K562 (cell line): ENCODE measurements at regions not wholly inside any gene's neighbourhood (a gene's known extent, or its start where the extent isn't known, plus 50 kb on each side); places are given as distances from the start of the nearest gene placed in this dataset.

Experiments used
- ATAC-seq: fragments of 200-7000 bp; cut with Tn5 transposase; 3 replicates; pipeline ENCODE4 v1.9.1; 2020; ENCODE audit warnings: moderate library complexity
- BruUV-seq: library from RNA; stranded (reverse); fragments of 400-500 nt; replicated peaks from 2 replicates; lab custom pipeline; 2021; lab: Mats Ljungman, UMichigan
- CTCF ChIA-PET: fragments of 300-600 bp; formaldehyde crosslinking; extraction: SDS; loops from one replicate; lab custom pipeline; 2021; ENCODE audit warnings: low intra/inter-chr PET ratio; lab: Yijun Ruan, JAX
- POLR2A ChIA-PET: fragments of 300-600, 350-650 bp; sonication (Branson Sonifier 250); formaldehyde crosslinking; extraction: SDS; loops from one replicate; lab custom pipeline; 2021; ENCODE audit warnings: antibody characterized with exemption, inconsistent platforms; lab: Yijun Ruan, JAX
- DNase-seq, 4 experiments: peaks; one replicate each; pipeline versions ENCODE4 v3.0.0 to v3.0.0-alpha.2; 2011 to 2018; ENCODE audit warnings: low spot score in 3 of 4, mixed read lengths in 3 of 4; ENCODE audit errors: extremely low read depth in 1 of 4
- FAIRE-seq: peaks from 2 replicates; lab custom pipeline; 2011; peaks lifted over from hg19 to GRCh38; lab: Jason Lieb, UNC
- H2AFZ ChIP-seq: 2 replicates; pipeline ENCODE4 v1.6.0; 2011; ENCODE audit warnings: low read depth, low read length, control low read depth, inconsistent platforms
- H3K27ac ChIP-seq: fragments of 200-600 bp; 3 replicates; pipeline ENCODE4 v1.8.0; 2011; ENCODE audit warnings: low read depth, mild to moderate bottlenecking, control low read depth, inconsistent platforms, low read length, moderate library complexity, mixed read lengths; ENCODE audit errors: extremely low read depth
- H3K27me3 ChIP-seq, 2 experiments: fragments of 300-600 bp in 1 of 2; 2 replicates in 1 of 2; 3 replicates in 1 of 2; pipeline versions ENCODE4 v1.6.0 to v1.8.0; 2011; ENCODE audit warnings: inconsistent platforms in 2 of 2, low read length in 2 of 2, mild to moderate bottlenecking in 1 of 2, mixed read lengths in 1 of 2, moderate library complexity in 1 of 2; ENCODE audit not compliant: control insufficient read depth in 2 of 2, insufficient read depth in 2 of 2
- H3K36me3 ChIP-seq: fragments of 300-600 bp; 3 replicates; pipeline ENCODE4 v1.8.0; 2011; ENCODE audit warnings: mild to moderate bottlenecking, low read length, inconsistent platforms; ENCODE audit not compliant: control insufficient read depth, insufficient read depth
- H3K4me1 ChIP-seq, 2 experiments: fragments of 200-600 bp in 1 of 2; replicated peaks in 1 of 2; 2 replicates in 1 of 2; 3 replicates in 1 of 2; pipeline versions ENCODE4 v1.5.1 to v1.8.0; 2011; ENCODE audit warnings: inconsistent platforms in 2 of 2, low read length in 2 of 2, mild to moderate bottlenecking in 1 of 2, mixed read lengths in 1 of 2, moderate library complexity in 1 of 2; ENCODE audit not compliant: control insufficient read depth in 2 of 2, insufficient read depth in 2 of 2
- H3K4me2 ChIP-seq: 2 replicates; pipeline ENCODE4 v1.6.1; 2011; ENCODE audit warnings: low read length, control low read depth, inconsistent platforms, mixed read lengths; ENCODE audit not compliant: insufficient read depth
- H3K4me3 ChIP-seq: fragments of 200-600 bp; sonication (generic), shearing (Covaris generic); 2 replicates; pipeline ENCODE4 v1.5.1; 2016; ENCODE audit warnings: control low read depth, inconsistent platforms
- H3K79me2 ChIP-seq: fragments of 200-600 bp; 3 replicates; pipeline ENCODE4 v1.8.0; 2011; ENCODE audit warnings: low read length, inconsistent platforms; ENCODE audit not compliant: control insufficient read depth, insufficient read depth
- H3K9ac ChIP-seq, 2 experiments: 2 replicates each; pipeline versions ENCODE4 v1.6.0 to v1.6.1; 2011; ENCODE audit warnings: low read depth in 2 of 2, low read length in 2 of 2, control low read depth in 1 of 2, inconsistent platforms in 1 of 2, mild to moderate bottlenecking in 1 of 2, mixed read lengths in 1 of 2; ENCODE audit not compliant: insufficient read depth in 1 of 2
- H3K9me1 ChIP-seq: one replicate; pipeline ENCODE4 v1.6.0; 2011; ENCODE audit warnings: inconsistent platforms, mild to moderate bottlenecking, low read length, moderate library complexity; ENCODE audit not compliant: control insufficient read depth, insufficient read depth
- H3K9me3 ChIP-seq: replicated peaks from 2 replicates; pipeline ENCODE4 v1.5.1; 2011; ENCODE audit warnings: low read depth, low read length, inconsistent platforms; ENCODE audit not compliant: control insufficient read depth, insufficient read depth
- H4K20me1 ChIP-seq: replicated peaks from 2 replicates; pipeline ENCODE4 v1.6.1; 2011; ENCODE audit warnings: low read length, inconsistent platforms, mixed read lengths; ENCODE audit not compliant: control insufficient read depth, insufficient read depth
- CREB1 ChIP-seq, 2 experiments: sonication (generic) in 1 of 2; formaldehyde crosslinking in 1 of 2; IDR thresholded peaks; 2 replicates each; pipeline versions ENCODE4 v1.6.1 to v1.8.0; 2012 to 2022; ENCODE audit warnings: inconsistent platforms in 1 of 2, mild to moderate bottlenecking in 1 of 2, missing genetic modification reagents in 1 of 2, moderate library complexity in 1 of 2
- DPF2 ChIP-seq: fragments of 450-650 bp; IDR thresholded peaks from 2 replicates; pipeline ENCODE4 v1.6.1; 2016
- EWSR1 ChIP-seq: fragments of 450-650 bp; IDR thresholded peaks from 2 replicates; pipeline ENCODE4 v1.6.1; 2018; ENCODE audit warnings: borderline replicate concordance, mild to moderate bottlenecking, low read depth, moderate library complexity; ENCODE audit not compliant: partially characterized antibody
- FOXK2 ChIP-seq, 2 experiments: fragments of 450-650 bp; IDR thresholded peaks in 1 of 2; conservative IDR thresholded peaks in 1 of 2; 2 replicates each; pipeline ENCODE4 v1.6.1; 2016; ENCODE audit warnings: low read depth in 2 of 2, mild to moderate bottlenecking in 1 of 2
- HDAC1 ChIP-seq, 2 experiments: fragments of 450-650 bp; IDR thresholded peaks; 2 replicates each; pipeline ENCODE4 v1.6.1; 2016 to 2017; ENCODE audit warnings: inconsistent platforms in 1 of 2, mild to moderate bottlenecking in 1 of 2, moderate library complexity in 1 of 2
- NFE2 ChIP-seq: IDR thresholded peaks from 2 replicates; pipeline ENCODE4 v1.6.1; 2014; ENCODE audit warnings: antibody characterized with exemption, low read depth
- NR2F6 ChIP-seq: fragments of 450-650 bp; formaldehyde crosslinking; IDR thresholded peaks from 2 replicates; pipeline ENCODE4 v1.4.0; 2020; ENCODE audit warnings: mild to moderate bottlenecking
- NRF1 ChIP-seq, 2 experiments: fragments of 450-650 bp; IDR thresholded peaks in 1 of 2; conservative IDR thresholded peaks in 1 of 2; 2 replicates each; pipeline ENCODE4 v1.6.1; 2014; ENCODE audit warnings: mild to moderate bottlenecking in 2 of 2
- SMARCE1 ChIP-seq: fragments of 450-650 bp; IDR thresholded peaks from 2 replicates; pipeline ENCODE4 v1.7.1; 2016; ENCODE audit warnings: mild to moderate bottlenecking
- TCF3 ChIP-seq: sonication (generic); formaldehyde crosslinking; IDR thresholded peaks from 2 replicates; pipeline ENCODE4 v1.4.0; 2020; ENCODE audit warnings: mild to moderate bottlenecking, missing genetic modification reagents
- TEAD2 ChIP-seq: fragments of 450-650 bp; IDR thresholded peaks from 2 replicates; pipeline ENCODE4 v1.6.1; 2016; ENCODE audit warnings: missing genetic modification characterization, control low read depth, missing compliant biosample characterization
- TRIM24 ChIP-seq, 2 experiments: fragments of 450-650 bp; IDR thresholded peaks; 2 replicates each; pipeline ENCODE4 v1.6.1; 2016
- ZC3H8 ChIP-seq: fragments of 450-650 bp; IDR thresholded peaks from 2 replicates; pipeline ENCODE4 v1.6.1; 2017
- ZNF165 ChIP-seq: fragments of 250-450 bp; sonication (Bioruptor Pico); IDR thresholded peaks from 2 replicates; pipeline ENCODE4 v1.4.0; 2020; ENCODE audit warnings: borderline replicate concordance
- ZNF445 ChIP-seq: fragments of 250-450 bp; sonication (Bioruptor Pico); IDR thresholded peaks from 2 replicates; pipeline ENCODE4 v1.4.0; 2020; ENCODE audit warnings: low read depth, mild to moderate bottlenecking, moderate library complexity
- ZNF589 ChIP-seq: fragments of 200-800 bp; sonication (Bioruptor generic); IDR thresholded peaks from 2 replicates; pipeline ENCODE4 v1.6.1; 2016; ENCODE audit warnings: low read depth, missing genetic modification characterization, missing compliant biosample characterization
- ZNF699 ChIP-seq: fragments of 250-450 bp; sonication (Bioruptor Pico); IDR thresholded peaks from 2 replicates; pipeline ENCODE4 v1.8.0; 2021; ENCODE audit warnings: mild to moderate bottlenecking, moderate library complexity; ENCODE audit not compliant: insufficient replicate concordance
- ZNF76 ChIP-seq: fragments of 250-450 bp; sonication (Bioruptor Pico); IDR thresholded peaks from 2 replicates; pipeline ENCODE4 v1.4.0; 2020; ENCODE audit warnings: mild to moderate bottlenecking, moderate library complexity, borderline replicate concordance
- WGBS: fragments of 100-300 bp; shearing (Covaris generic); methylation state at CpG from one replicate; pipeline ENCODE4 v1.1.6; 2016; ENCODE audit warnings: low coverage, mixed read lengths; ENCODE audit not compliant: insufficient coverage; ENCODE audit errors: missing lambda C conversion rate; 5-methylcytosine and 5-hydroxymethylcytosine counted together
- in situ Hi-C: fragments of 300-500 bp; cut with MboI; formaldehyde crosslinking; loops from 4 replicates; pipeline ENCODE4 v1.15.0; 2018; ENCODE audit warnings: inconsistent platforms, mixed read lengths
- intact Hi-C: fragments of 100-400 bp; cut with micrococcal nuclease; formaldehyde crosslinking; loops from 2 replicates; pipeline ENCODE4 v1.14.2; 2022

- TF ChIP-seq SMARCE1, result no peak
- TF ChIP-seq DPF2, result no peak
- TF ChIP-seq ZNF165, result no peak
- no peak for TF ChIP-seq ZNF589 (CRISPR knock-in tag)
- no peak for TF ChIP-seq TRIM24 (IDR thresholded peaks at IDR 0.05)
- TF ChIP-seq TCF3, result no peak
- TF ChIP-seq CREB1 (IDR thresholded peaks at IDR 0.05), result no peak
- no peak for TF ChIP-seq CREB1 (CRISPR knock-in tag; IDR thresholded peaks at IDR 0.05)
- TF ChIP-seq ZNF445 (CRISPR knock-in tag), result no peak
- intact Hi-C loops (no loop called here), in situ Hi-C loops (no loop called here)
- H4K20me1 ChIP-seq, result no peaks in the 10 kb centered on the region
- H3K79me2 ChIP-seq, result no peaks in the 10 kb centered on the region
- ChIA-PET POLR2A (no interaction called here), CTCF (no interaction called here)
- DNase-seq (no peak), FAIRE-seq (no peak), ATAC-seq (no peak)
- no peak overlapping the region for H3K4me2 ChIP-seq
- H3K4me1 ChIP-seq, result no peaks in the 10 kb centered on the region; a peak in 1 of 5 replicates
- no peak overlapping the region for H3K4me3 ChIP-seq
- WGBS, result 0% methylated on average over 3 of the region's 3 CpGs
- no peak overlapping the region for H3K27ac ChIP-seq
- H3K9me3 ChIP-seq, result no peaks in the 10 kb centered on the region
- H3K27me3 ChIP-seq, result no peaks in the 10 kb centered on the region
- H3K9me1 ChIP-seq, result no peaks in the 10 kb centered on the region
- H2AFZ ChIP-seq, result no peak overlapping the region
- H3K9ac ChIP-seq, result no peak overlapping the region
- BruUV-seq, result no TSS peak
- H3K36me3 ChIP-seq, result no peaks in the 10 kb centered on the region
These were observed 483.7 kb upstream of the INTU start for GRCh38 chr4:127149086-127149485.

GRCh38 chr4:127151941-127152340 is 480.8 kb upstream of the INTU start:
- Histone ChIP-seq H3K9me1 (no peaks in the 10 kb centered on the region), H3K4me2 (no peak overlapping the region), H3K4me3 (no peak overlapping the region), H3K79me2 (no peaks in the 10 kb centered on the region), H3K4me1 (no peaks in the 10 kb centered on the region; a peak in 1 of 5 replicates), H3K36me3 (no peaks in the 10 kb centered on the region), H3K27me3 (no peaks in the 10 kb centered on the region), H2AFZ (no peak overlapping the region), H3K9ac (no peak overlapping the region), H3K27ac (no peak overlapping the region), H4K20me1 (no peaks in the 10 kb centered on the region), H3K9me3 (no peaks in the 10 kb centered on the region)
- intact Hi-C loops (no loop called here), in situ Hi-C loops (no loop called here)
- ChIA-PET CTCF (no interaction called here), POLR2A (no interaction called here)
- DNase-seq, result no peak
- BruUV-seq, result no TSS peak
- FAIRE-seq, result no peak
- ATAC-seq, result no peak
- TF ChIP-seq ZNF699 (CRISPR knock-in tag), result no peak
- no peak for TF ChIP-seq TEAD2 (tag)
- TF ChIP-seq NFE2, result no peak
- TF ChIP-seq HDAC1 (IDR thresholded peaks at IDR 0.05), result no peak
- TF ChIP-seq ZC3H8, result no peak
- TF ChIP-seq NRF1 (conservative IDR thresholded peaks at IDR 0.05 in 1 of 2, IDR thresholded peaks at IDR 0.05 in 1 of 2), result no peak
- no peak for TF ChIP-seq NR2F6 (CRISPR knock-in tag)
- no peak for TF ChIP-seq ZNF76 (CRISPR knock-in tag)
- TF ChIP-seq FOXK2 (conservative IDR thresholded peaks at IDR 0.05 in 1 of 2, IDR thresholded peaks at IDR 0.05 in 1 of 2; ENCODE audit: low read depth in 2 of 2), result no peak
- no peak for TF ChIP-seq EWSR1
